ENCODE measurements at regions not wholly inside any gene's neighbourhood (a gene's known extent, or its start where the extent isn't known, plus 50 kb on each side); places are given as distances from the start of the nearest gene placed in this dataset.

DNA sequence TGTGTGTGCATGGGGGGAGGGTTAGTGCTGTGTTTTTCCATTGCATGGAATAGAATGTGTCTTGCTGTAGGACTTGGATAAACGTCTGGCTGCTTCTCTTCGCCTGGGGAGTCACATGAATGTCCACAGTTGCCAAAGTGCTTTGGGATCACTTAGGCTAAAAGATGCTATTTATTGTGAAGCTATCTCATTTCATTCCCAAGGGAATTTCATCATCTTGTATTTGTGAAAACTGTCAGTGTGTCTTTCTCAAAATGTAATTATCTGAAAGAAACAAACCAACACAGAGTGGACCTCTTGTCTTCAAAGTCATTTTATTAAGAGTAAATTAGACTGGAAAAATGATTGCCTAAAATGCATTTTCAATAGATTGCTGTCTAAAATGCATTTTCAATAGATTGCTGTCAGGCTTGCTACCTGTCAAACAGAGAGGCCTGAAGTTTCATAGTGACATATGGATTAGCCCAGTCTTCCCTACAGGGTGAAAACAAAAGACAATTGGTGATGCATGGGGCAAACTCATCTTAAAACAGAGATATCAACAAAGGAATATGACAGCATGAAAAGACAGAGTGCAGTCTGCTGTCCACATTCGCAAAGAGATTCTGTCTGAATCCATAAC is 117.1 kb upstream of the GOLIM4 start:
- no peak overlapping the region for H3K4me3 ChIP-seq (ENCODE audit: low read depth, low read length)
- ChIA-PET POLR2A (no interaction called here), CTCF (interaction anchor here (1.4 to 5.3 kb wide), 2 partner anchors 9 to 635 kb away, joined by 3 to 61 read pairs; no protein-coding TSS in a partner anchor)
- H3K27me3 ChIP-seq (ENCODE audit: control insufficient read depth, insufficient read depth, low read length), result no peaks in the 10 kb centered on the region
- no peak for DNase-seq (ENCODE audit: low read depth)
- no peaks in the 10 kb centered on the region for H3K36me3 ChIP-seq (ENCODE audit: control insufficient read depth, insufficient read depth, low read length)
- TF ChIP-seq, protein P1, sequence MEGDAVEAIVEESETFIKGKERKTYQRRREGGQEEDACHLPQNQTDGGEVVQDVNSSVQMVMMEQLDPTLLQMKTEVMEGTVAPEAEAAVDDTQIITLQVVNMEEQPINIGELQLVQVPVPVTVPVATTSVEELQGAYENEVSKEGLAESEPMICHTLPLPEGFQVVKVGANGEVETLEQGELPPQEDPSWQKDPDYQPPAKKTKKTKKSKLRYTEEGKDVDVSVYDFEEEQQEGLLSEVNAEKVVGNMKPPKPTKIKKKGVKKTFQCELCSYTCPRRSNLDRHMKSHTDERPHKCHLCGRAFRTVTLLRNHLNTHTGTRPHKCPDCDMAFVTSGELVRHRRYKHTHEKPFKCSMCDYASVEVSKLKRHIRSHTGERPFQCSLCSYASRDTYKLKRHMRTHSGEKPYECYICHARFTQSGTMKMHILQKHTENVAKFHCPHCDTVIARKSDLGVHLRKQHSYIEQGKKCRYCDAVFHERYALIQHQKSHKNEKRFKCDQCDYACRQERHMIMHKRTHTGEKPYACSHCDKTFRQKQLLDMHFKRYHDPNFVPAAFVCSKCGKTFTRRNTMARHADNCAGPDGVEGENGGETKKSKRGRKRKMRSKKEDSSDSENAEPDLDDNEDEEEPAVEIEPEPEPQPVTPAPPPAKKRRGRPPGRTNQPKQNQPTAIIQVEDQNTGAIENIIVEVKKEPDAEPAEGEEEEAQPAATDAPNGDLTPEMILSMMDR (IDR thresholded peaks at IDR 0.05; ENCODE audit: insufficient read depth, low read depth, low read length), result no peak

DNA sequence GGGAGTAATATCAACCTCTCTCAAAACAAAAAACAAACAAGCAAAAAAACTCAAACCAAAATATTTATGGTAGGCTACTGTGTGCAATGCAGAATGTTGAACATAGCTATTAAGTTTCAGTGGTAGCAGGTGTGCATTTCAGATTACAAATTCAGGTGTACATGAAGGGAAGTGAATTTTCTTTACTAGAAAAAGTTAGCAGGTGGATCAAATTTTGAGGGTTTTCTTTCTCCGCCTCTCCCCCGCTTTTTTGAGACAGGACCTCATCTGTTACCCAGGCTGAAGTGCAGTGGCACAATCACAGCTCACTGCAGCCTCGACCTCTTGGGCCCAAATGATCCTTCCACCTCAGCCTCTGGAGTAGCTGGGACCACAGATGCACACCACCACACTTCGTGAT is 109.7 kb upstream of the GOLIM4 start:
- H3K27me3 ChIP-seq (ENCODE audit: control insufficient read depth, insufficient read depth, low read length), result no peaks in the 10 kb centered on the region
- no peak for DNase-seq (ENCODE audit: low read depth)
- CTCF ChIA-PET, result interaction anchor here (0.6 to 2.2 kb wide), 2 partner anchors 289 to 642 kb away, joined by 4 to 18 read pairs; no protein-coding TSS in a partner anchor
- H3K36me3 ChIP-seq (ENCODE audit: control insufficient read depth, insufficient read depth, low read length), result no peaks in the 10 kb centered on the region
- POLR2A ChIA-PET, result no interaction called here
- no peak overlapping the region for H3K4me3 ChIP-seq (ENCODE audit: low read depth, low read length)
- TF ChIP-seq, protein P1 (IDR thresholded peaks at IDR 0.05; ENCODE audit: insufficient read depth, low read depth, low read length), result no peak

DNA sequence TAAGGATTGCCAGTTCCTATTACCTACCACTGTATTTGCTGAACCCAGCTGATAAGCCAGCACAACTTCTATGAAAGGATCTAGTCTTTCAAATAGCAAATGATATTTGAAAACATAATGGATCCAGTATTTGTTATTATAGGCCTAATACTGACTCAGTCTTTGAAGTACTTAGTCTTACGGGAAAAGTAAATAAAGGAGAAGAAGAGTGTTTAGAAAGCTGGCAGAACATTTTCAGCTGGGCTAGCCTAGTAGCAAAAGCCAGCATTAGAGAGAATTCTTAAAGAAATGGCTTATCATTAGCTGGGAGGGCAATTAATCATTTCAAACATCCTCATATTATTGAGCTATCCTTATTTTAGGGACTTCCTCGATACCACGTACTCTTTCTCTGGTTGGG is 101.4 kb upstream of the GOLIM4 start:
- Histone ChIP-seq H3K27me3 (ENCODE audit: control insufficient read depth, insufficient read depth, low read length) (no peaks in the 10 kb centered on the region), H3K36me3 (ENCODE audit: control insufficient read depth, insufficient read depth, low read length) (no peaks in the 10 kb centered on the region), H3K4me3 (ENCODE audit: low read depth, low read length) (no peak overlapping the region)
- ChIA-PET CTCF (interaction anchor here (1.3 kb wide), 1 partner anchor 14 kb away, joined by 4 read pairs; no protein-coding TSS in a partner anchor), POLR2A (no interaction called here)
- no peak for DNase-seq (ENCODE audit: low read depth)
- TF ChIP-seq, protein P1 (IDR thresholded peaks at IDR 0.05; ENCODE audit: insufficient read depth, low read depth, low read length), result no peak

- ChIA-PET POLR2A (no interaction called here), CTCF (interaction anchor here (1.1 kb wide), 1 partner anchor 19 kb away, joined by 3 read pairs; no protein-coding TSS in a partner anchor)
Observed at GRCh38 chr3:168191856-168192255, 96.1 kb upstream of the GOLIM4 start.

GRCh38 chr3:168187233-168187632 is 91.5 kb upstream of the GOLIM4 start:
- no peaks in the 10 kb centered on the region for H3K36me3 ChIP-seq (ENCODE audit: control insufficient read depth, insufficient read depth, low read length)
- TF ChIP-seq, protein P1 (IDR thresholded peaks at IDR 0.05; ENCODE audit: insufficient read depth, low read depth, low read length), result no peak
- ChIA-PET CTCF (interaction anchor here (1.3 kb wide), 1 partner anchor 21 kb away, joined by 3 read pairs; no protein-coding TSS in a partner anchor), POLR2A (no interaction called here)
- no peak overlapping the region for H3K4me3 ChIP-seq (ENCODE audit: low read depth, low read length)
- H3K27me3 ChIP-seq (ENCODE audit: control insufficient read depth, insufficient read depth, low read length), result no peaks in the 10 kb centered on the region; the same call in 1 of the 2 replicates
- no peak for DNase-seq (ENCODE audit: low read depth)

More at GRCh38 chr3:168191856-168192255, 96.1 kb upstream of the GOLIM4 start:
- Histone ChIP-seq H3K36me3 (ENCODE audit: control insufficient read depth, insufficient read depth, low read length) (no peaks in the 10 kb centered on the region), H3K27me3 (ENCODE audit: control insufficient read depth, insufficient read depth, low read length) (no peaks in the 10 kb centered on the region), H3K4me3 (ENCODE audit: low read depth, low read length) (no peak overlapping the region)
- TF ChIP-seq, protein P1 (IDR thresholded peaks at IDR 0.05; ENCODE audit: insufficient read depth, low read depth, low read length), result no peak
- no peak for DNase-seq (ENCODE audit: low read depth)

Data from BJ (cell line).